HG03060 (cell line): ENCODE measurements at regions not wholly inside any gene's neighbourhood (a gene's known extent, or its start where the extent isn't known, plus 50 kb on each side); places are given as distances from the start of the nearest gene placed in this dataset.
"Not testable (repeated sequence)": the region's sequence is repeated elsewhere in the genome, so short reads cannot be mapped to it uniquely, and the experiment has no call there.

ENCODE experiments used
- ATAC-seq: cut with Tn5 transposase; IDR thresholded peaks from one replicate; pipeline ENCODE4 v1.9.1; 2021; ENCODE audit warnings: low read depth, moderate number of reproducible peaks; ENCODE audit not compliant: unreplicated experiment

DNA sequence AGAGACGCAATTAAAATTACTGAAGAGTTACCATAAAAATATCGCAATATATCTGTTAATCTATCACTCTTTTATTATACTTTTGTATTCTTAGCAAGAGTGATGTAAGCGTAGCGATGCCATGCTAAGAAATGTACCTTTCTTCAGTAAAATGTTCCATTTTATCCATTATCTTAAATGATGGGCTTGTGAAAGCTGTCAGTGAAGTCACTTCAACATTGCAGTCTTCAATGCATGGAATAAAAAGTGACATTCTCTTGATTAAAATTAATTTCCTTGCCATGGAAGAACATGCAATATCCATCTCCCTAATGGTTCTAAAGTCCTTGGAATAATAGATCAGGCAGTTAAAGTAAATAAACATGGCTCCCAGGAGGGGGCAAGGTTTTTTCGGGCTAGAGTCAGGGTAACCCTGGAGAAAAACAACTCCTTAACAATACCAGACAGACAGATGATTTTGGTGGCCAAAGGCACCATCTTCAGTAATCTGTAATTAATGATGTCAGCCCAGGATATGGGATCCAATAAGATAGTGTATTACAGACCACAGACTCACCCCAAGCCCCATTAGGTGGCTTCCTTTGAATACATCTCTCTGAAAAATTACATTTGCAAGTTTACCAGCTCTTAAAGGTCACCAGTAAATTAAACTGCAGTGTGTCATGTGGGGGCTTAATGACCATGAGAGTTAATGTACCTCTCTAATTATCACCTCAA is 677.1 kb downstream of the DTWD2 start:
- no peak for ATAC-seq

DNA sequence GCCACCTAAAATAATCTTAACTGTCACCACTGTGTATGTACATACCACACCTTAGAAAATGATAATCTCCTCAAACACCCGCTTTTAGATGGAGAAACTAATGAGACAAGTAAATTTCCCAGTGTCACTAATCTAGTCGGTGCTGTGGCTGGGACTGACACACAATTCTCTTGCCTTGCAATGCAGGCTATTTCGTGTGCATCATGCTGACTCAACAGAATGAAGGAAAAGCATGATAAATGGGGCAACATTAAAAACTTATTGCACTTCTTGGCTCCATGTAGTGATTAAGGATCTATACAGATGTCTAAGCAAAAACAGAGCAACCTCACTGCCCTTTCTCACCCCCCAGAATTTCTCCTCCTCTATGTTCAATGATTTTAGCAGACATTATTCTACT is 677.9 kb downstream of the DTWD2 start:
- no peak for ATAC-seq

DNA sequence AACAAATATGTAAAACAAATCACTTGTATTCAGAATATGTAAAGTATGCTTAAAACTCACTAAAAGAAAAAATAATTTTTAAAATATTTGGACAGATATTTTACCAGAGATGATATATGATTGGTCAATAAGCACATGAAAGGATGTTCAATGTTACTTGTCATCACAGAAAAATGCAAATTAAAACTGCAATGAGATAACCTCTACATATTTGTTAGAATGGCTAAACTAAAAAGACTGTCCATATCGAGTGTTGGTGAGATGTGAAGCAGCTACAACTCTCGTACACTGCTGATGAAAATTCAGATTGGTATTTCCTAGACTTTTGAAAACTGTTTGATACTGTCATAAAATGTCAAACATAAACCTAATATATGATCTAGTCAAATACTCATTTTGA is 685.1 kb downstream of the DTWD2 start:
- no peak for ATAC-seq

DNA sequence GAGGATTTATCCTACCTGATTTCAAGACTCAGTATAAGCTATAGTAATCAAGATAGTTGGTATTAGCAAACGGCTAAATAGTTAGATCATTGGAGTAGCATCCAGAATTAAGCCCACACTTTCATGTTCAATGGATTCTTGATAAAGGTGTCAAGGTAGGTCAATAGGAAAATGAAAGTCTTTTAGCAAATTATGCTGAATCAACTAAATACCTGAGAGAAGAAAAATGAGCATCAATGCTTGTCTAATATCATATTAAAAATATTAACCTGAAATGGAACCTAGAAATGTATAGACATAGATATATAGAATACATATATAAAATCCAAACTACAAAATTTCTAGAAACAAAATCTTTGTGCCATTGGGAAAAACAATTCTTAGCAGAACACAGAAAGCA is 685.6 kb downstream of the DTWD2 start:
- no peak for ATAC-seq

DNA sequence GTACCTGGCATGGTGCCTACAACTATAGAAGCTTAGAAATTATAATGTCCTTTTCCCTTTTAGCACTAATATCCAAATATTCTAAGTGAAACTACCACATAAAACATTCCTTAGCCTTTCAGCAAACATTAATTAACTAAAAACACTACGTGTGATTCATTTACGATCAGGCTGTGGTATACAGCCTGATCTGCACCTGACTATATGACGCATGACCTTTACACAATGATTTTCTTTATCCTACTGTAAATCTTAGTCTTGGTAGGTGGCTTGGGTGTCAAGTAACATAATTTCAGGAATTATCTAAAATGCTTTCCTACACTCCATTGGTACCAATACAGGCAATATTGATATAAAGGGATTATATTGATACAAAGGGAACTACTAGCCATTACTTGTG is 686.7 kb downstream of the DTWD2 start:
- no peak for ATAC-seq

DNA sequence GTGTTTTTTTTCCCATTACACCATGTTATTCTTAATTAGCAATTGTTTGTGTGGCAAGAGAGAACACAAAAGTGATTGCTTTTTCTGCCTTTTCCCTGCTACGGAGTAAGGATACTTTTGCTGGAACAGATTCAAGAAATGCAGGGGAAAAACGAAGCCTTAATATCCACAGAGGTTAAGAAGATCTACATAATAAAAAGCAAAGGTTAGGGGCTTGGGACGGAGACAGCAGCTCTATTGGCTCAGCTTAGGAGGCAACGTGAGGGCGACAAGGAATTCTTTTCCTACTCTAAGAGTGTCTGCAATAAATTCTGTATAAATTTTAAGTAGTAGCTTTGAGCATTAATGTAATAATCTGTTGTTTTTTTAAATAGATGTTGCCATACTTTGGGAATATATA is 693.3 kb downstream of the DTWD2 start:
- ATAC-seq: no peak

DNA sequence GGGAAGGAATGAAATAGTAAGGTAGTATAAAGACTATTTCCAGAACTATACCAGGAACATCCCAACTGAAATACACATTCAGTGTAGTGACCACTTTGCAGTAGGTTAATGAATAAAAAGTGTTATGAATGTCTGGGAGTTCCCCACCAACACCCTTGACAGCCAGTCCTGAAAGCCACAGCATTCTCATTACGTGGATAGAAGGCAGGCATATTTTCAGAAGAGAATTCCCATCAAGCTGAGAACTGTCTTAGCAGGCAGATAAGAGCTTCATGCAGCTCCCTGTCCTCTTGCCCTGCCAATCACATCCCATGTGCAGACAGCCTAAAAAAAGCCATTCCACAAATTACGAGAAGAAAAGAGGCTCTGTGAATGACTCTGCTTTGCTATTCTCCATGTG is 695.0 kb downstream of the DTWD2 start:
- ATAC-seq: no peak

DNA sequence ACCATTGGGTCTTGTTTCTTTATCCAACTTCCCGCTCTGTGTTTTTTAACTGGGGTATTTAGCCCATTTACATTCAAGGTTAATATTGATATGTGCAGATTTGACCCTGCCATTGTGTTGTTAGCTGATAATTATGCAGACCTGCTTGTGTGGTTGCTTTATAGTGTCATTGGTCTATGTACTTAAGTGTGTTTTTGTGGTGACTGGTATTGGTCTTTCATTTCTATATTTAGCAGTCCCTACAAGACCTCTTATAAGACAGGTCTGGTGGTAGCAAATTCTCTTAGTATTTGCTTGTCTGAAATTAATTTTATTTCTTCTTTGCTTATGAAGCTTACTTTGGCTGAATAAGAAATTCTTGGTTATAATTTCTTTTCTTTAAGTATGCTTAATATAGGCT is 698.1 kb downstream of the DTWD2 start:
- no peak for ATAC-seq

DNA sequence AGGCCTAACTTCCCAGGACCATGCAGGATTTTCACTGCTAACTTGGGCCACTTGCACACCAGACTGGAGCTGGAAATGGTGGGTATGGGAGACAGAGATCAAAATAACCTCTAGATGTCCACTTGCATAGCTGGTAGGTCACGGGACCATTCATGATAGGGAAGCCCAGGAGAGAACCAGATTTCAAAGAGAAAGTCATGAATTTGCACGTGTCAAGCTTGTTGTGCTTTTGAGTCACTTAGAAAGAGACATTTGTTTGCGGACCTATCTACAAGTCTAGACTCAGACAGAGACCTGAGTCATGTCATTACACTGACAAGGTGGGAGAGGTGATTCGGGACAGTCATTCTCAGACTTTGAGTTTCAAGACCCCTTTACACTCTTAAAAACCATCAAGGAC is 704.1 kb downstream of the DTWD2 start:
- not testable (repeated sequence) for ATAC-seq

DNA sequence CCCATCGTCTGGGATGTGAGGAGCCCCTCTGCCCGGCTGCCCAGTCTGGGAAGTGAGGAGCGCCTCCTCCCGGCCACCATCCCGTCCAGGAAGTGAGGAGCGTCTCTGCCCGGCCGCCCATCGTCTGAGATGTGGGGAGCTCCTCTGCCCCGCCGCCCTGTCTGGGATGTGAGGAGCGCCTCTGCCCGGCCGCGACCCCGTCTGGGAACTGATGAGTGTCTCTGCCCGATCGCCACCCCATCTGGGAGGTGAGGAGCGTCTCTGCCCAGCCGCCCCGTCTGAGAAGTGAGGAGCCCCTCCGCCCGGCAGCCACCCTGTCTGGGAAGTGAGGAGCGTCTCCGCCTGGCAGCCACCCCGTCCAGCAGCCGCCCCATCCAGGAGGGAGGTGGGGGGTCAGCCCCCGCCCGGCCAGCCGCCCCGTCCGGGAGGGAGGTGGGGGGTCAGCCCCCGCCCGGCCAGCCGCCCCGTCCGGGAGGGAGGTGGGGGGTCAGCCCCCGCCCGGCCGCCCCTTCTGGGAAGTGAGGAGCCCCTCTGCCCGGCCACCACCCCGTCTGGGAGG is 705.8 kb downstream of the DTWD2 start:
- not testable (repeated sequence) for ATAC-seq

DNA sequence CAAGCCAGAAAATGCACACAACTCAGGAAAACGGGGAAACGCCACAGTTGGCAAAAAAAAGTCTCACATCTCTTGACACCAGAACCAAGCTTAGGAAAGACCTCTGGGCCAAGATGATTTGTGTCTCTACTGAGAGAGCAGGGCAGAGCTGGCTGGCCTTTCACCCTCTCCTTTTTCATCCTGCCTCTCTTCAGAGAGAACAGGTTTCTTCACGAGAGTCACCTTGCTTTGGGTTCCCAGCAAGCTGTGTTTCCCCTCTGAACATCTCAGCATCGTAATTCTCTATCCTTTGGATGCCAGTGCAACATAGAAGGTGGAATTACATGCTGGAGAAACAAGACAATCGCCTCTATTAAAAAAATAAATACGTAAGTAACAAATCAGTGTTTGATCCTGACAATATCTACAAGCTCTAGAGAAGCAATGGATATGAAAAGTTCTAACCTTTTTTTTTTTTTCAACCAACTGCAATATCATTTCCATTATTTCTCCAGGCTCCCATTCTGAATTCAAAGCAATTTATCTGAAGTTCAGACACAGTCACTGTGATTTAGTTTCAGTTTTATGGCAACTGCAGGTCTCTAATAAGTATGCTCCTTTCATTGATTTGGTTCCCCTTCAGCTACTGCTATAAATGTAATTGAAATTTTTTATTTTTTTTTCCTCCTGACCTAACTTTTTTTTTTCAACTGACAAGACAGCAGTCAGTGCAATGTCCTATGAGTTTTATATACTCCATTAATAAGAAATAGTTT is 708.6 kb downstream of the DTWD2 start:
- ATAC-seq: no peak

DNA sequence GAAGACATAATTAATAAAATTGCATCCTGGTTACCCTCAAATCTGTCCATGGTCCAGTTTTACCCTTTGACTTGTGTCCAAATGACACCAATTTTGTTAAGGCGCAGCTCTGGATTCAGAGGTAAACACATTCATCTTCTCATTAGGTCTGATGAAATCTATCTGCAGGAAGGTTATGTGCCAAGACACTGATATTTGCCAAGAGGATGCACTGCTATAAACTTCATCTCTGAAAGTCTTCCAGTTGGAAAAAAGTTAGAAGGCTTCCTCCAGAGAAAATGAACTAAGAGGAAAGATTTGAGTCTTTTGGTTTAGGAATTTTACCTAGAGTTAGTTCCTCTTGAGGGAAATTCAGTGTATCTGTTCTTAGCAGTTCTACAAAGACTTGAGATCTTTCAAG is 717.8 kb downstream of the DTWD2 start:
- ATAC-seq: no peak

DNA sequence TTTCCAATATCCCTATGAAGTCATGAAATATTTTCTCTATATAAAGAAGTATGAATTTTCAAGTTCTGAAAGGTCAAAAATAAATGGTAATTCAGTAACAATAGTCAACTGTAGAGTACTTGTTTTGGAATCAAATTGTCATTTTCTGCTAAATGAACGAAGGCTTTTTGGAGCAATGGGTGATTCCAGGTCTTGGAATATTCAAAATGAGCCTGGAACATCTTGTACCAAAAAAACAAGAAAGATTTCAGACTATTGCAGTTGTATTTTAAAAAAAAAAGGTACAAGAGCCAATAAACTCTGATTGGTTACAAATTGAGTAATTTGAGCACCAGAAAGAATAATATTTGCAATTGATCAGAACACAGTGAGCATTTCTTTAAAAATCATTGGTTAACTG is 730.1 kb downstream of the DTWD2 start:
- no peak for ATAC-seq

DNA sequence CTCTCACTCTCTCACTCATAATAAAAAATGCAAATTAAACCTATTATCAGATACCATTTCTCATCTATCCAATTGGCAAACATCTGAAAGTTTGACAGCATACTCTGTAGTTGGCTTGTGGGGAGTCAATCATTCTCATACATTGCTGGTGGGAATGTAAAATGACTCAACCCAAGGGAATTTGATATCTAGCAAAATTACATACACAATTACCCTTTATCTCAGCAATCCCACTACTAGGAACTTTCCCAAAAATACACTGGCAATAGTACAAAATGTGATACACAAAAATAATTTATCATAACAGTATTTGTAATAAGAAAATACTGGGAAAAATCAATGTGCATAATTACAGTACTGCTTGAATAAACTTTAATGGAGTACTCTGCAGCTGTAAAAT is 731.3 kb downstream of the DTWD2 start:
- ATAC-seq: no peak

DNA sequence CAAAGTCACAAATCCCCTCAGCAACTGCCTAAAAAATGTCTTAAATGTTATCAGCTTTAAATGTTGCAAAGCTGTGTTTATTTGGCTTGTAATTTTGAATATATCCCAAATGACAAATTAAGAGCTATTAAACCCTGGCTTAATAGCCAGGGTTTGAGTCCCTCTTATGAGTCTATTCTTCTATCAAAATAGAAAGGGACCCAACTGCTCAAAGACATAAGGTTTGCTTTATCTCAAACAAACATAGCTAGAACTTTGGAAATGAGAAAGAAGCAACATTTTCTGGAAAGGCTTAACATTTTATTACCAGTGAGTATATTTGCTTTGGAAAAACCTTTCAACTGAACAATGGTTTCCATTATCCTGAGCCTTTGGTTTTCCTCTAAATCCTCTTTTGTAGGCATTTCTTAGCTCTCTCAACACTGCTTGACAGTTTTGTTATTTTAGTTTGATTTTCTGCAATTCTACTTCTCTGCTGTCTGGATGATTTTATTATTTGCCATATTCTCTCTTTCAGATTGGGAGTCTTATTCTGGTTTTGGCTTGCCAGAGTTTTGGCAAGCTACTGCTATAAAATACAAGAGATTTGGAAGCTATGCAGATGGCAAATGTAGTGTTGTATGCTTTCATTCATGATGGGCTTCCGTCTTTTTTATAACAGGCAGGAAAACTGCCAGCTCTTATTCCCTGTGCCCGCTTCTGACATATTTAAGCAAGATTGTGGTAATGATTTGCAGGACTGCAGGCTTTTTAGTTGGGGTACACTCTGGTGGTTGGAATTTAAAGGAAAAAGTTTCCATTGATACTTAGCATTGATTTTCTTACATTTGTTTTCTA is 734.9 kb downstream of the DTWD2 start:
- ATAC-seq: no peak

DNA sequence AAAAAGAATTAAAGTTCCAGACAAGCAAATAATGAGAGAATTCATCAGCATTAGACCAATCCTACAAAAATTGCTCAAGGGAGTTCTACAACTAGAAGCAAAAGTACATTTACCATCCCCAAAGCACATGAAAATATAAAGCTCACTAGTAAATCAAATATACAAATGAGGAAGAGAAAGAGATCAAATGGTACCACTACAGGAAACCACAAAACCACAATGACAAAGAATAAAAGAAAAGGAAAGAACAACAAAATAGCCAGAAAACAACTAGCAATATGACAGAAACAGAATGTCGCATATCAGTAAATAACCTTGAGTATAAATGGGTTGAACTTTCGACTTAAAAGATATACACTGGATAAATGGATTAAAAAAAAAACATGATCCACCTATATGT is 739.0 kb downstream of the DTWD2 start:
- ATAC-seq: peak; percentile 98

DNA sequence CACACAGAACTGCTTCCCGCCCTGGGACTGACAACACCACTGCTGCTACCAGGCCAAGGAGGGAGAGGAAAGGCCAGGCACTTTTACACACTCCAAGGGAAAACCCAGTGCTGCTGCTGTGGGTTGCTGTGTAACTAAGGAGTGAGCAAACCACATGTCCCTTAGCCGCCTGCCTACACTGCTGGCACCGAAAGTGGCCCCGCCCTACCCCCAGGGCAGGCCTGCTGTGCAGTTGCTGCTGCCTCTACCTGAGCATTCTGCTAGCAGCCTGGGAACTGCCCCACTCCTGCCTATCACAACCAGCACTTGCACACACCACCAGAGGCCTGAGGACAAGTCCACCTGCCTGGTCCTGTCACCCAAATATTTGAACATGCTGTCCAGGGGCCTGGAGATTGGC is 740.9 kb downstream of the DTWD2 start:
- ATAC-seq: no peak

DNA sequence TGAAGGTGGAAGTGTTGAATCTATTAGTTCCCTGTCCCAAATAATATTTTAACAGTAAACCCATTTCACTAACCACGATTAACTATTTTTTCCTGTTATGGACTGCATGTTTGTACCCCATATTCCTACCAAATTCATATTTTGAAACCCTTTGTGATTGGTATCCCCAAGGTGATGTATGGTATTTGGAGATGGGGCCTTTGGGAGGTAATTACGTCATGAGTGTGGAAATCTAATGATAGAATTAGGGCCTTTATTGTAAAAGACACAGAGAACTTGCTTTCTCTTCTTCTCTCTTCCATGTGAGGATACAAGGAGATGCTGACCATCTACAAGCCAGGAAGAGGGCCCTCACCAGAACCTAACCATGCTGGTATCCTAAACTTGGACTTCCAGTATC is 744.7 kb downstream of the DTWD2 start:
- no peak for ATAC-seq

DNA sequence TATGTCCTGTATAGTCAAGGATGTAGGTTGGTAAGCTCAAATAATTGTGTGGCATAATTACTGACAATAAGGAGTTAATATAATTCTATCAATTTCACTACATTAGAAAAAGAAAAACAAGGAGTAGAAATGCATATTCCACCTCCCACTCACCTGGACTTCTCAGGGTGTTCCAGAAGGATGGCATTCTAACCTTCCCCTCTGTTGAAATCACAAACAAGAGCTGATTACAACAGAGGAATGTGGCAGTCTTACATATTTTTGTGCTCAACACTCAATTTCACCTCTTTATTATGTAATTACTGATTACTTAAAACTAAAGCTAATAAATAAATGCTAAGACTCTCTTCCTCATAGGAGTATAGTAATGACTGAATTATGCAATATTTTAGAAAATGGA is 745.3 kb downstream of the DTWD2 start:
- ATAC-seq: no peak

DNA sequence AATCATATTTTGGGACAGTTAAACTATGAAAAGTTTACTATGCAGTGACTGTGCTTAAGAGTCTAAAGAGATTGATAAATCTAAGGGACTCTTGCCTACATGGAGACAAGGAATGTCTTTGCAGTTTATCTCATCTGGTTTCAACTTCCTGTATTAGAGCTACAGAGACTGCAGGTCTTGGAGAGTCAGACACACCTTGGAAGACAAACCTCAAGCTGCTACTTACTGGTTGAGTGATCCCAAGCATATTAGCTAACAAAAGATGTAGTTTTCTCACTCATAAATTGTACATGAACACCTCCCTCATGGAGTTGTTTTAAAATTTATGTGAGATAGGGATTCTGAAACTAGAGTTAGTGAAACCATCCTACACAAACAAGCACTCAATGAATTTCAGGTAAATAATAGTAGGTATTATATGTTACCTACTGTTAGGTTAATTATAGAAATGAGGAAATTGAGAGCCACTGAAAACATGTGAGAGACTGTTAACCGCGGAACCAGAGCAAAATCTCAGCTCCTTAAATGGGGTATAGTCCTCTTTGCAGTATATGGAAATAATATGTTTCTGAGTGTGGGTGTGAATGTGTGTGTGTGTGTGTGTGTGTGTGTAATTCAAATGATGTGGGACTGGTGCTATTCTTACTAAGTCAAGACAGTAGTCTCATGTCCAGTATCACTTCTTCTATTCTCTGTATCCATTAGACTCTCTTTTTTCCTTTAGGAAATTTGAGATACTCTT is 752.1 kb downstream of the DTWD2 start:
- ATAC-seq: peak; percentile 85
